HEK293 (cell line): ENCODE measurements at regions not wholly inside any gene's neighbourhood (a gene's known extent, or its start where the extent isn't known, plus 50 kb on each side); places are given as distances from the start of the nearest gene placed in this dataset.

ENCODE experiments used
- CTCF ChIA-PET: fragments of 350-600 bp; formaldehyde crosslinking; extraction: SDS; loops from one replicate; lab custom pipeline; 2021; ENCODE audit warnings: antibody characterized with exemption; lab: Yijun Ruan, JAX
- POLR2A ChIA-PET: fragments of 300-600 bp; formaldehyde crosslinking; extraction: SDS; loops from one replicate; lab custom pipeline; 2020; ENCODE audit warnings: antibody characterized with exemption, inconsistent platforms; lab: Yijun Ruan, JAX
- H3K27ac ChIP-seq: fragments of 200-500 bp; sonication (Bioruptor generic); 2 replicates; pipeline ENCODE4 v1.5.1; 2014; ENCODE audit warnings: low read depth, low read length, control low read depth, inconsistent platforms; ENCODE audit errors: extremely low read depth
- H3K36me3 ChIP-seq, 2 experiments: fragments of 200-500 bp in 1 of 2; sonication (Bioruptor generic) in 1 of 2; 1 replicate in 1 of 2; 2 replicates in 1 of 2; pipeline ENCODE4 v1.5.1; 2014 to 2017; ENCODE audit warnings: inconsistent platforms in 2 of 2, low read length in 2 of 2; ENCODE audit not compliant: control insufficient read depth in 2 of 2, insufficient read depth in 1 of 2
- H3K4me1 ChIP-seq: fragments of 200-500 bp; sonication (Bioruptor generic); 2 replicates; pipeline ENCODE4 v1.5.1; 2014; ENCODE audit warnings: mild to moderate bottlenecking, low read length, inconsistent platforms; ENCODE audit not compliant: control insufficient read depth, insufficient read depth
- H3K4me3 ChIP-seq: 2 replicates; pipeline ENCODE4 v1.5.1; 2011; ENCODE audit warnings: low read depth, mild to moderate bottlenecking, control low read depth, low read length, moderate library complexity
- H3K9me3 ChIP-seq: fragments of 200-500 bp; sonication (Bioruptor generic); 2 replicates; pipeline ENCODE4 v1.5.1; 2014; ENCODE audit warnings: low read depth, low read length, inconsistent platforms; ENCODE audit not compliant: control insufficient read depth, insufficient read depth
- MEIS1 ChIP-seq: sonication (generic); formaldehyde crosslinking; IDR thresholded peaks from 2 replicates; pipeline ENCODE4 v1.8.1; 2022; ENCODE audit warnings: missing genetic modification reagents, mild to moderate bottlenecking, borderline replicate concordance
- RBAK ChIP-seq: fragments of 450-650 bp; formaldehyde crosslinking; IDR thresholded peaks from 2 replicates; pipeline ENCODE4 v1.5.1; 2016; ENCODE audit warnings: missing biosample characterization, missing genetic modification characterization
- ZFP3 ChIP-seq: fragments of 450-650 bp; formaldehyde crosslinking; IDR thresholded peaks from 2 replicates; pipeline ENCODE4 v1.5.1; 2016; ENCODE audit warnings: low read depth, missing biosample characterization, missing genetic modification characterization
- ZNF174 ChIP-seq: fragments of 450-650 bp; formaldehyde crosslinking; IDR thresholded peaks from 2 replicates; pipeline ENCODE4 v1.5.0; 2017; ENCODE audit warnings: missing biosample characterization, mild to moderate bottlenecking, missing genetic modification characterization
- ZNF211 ChIP-seq: fragments of 450-650 bp; formaldehyde crosslinking; IDR thresholded peaks from 2 replicates; pipeline ENCODE4 v1.5.1; 2016; ENCODE audit warnings: low read depth, missing biosample characterization, missing genetic modification characterization
- ZNF223 ChIP-seq: fragments of 450-650 bp; formaldehyde crosslinking; IDR thresholded peaks from 2 replicates; pipeline ENCODE4 v1.5.1; 2016; ENCODE audit warnings: missing biosample characterization, missing genetic modification characterization
- ZNF433 ChIP-seq: fragments of 450-650 bp; formaldehyde crosslinking; IDR thresholded peaks from 2 replicates; pipeline ENCODE4 v1.5.1; 2016; ENCODE audit warnings: missing biosample characterization, missing genetic modification characterization, low read depth
- ZNF501 ChIP-seq: fragments of 450-650 bp; formaldehyde crosslinking; IDR thresholded peaks from 2 replicates; pipeline ENCODE4 v1.5.1; 2016; ENCODE audit warnings: missing biosample characterization, missing genetic modification characterization
- ZNF548 ChIP-seq: fragments of 450-650 bp; formaldehyde crosslinking; IDR thresholded peaks from 2 replicates; pipeline ENCODE4 v1.5.1; 2016; ENCODE audit warnings: missing biosample characterization, missing genetic modification characterization
- ZNF596 ChIP-seq: fragments of 450-650 bp; IDR thresholded peaks from 2 replicates; pipeline ENCODE4 v1.5.0; 2018; ENCODE audit warnings: missing biosample characterization, mild to moderate bottlenecking, missing genetic modification characterization, moderate library complexity
- ZNF629 ChIP-seq: fragments of 450-650 bp; formaldehyde crosslinking; IDR thresholded peaks from 2 replicates; pipeline ENCODE4 v1.5.1; 2017; ENCODE audit warnings: missing biosample characterization, missing genetic modification characterization
- ZNF747 ChIP-seq: fragments of 450-650 bp; formaldehyde crosslinking; IDR thresholded peaks from 2 replicates; pipeline ENCODE4 v1.5.1; 2016; ENCODE audit warnings: missing biosample characterization, missing genetic modification characterization
- ZNF785 ChIP-seq: fragments of 450-650 bp; formaldehyde crosslinking; IDR thresholded peaks from 2 replicates; pipeline ENCODE4 v1.5.1; 2016; ENCODE audit warnings: missing biosample characterization, missing genetic modification characterization
- ZNF843 ChIP-seq: fragments of 450-650 bp; formaldehyde crosslinking; IDR thresholded peaks from 2 replicates; pipeline ENCODE4 v1.5.1; 2016; ENCODE audit warnings: missing biosample characterization, missing genetic modification characterization
- ZSCAN30 ChIP-seq: fragments of 450-650 bp; IDR thresholded peaks from 2 replicates; pipeline ENCODE4 v1.5.1; 2018; ENCODE audit warnings: missing biosample characterization, mild to moderate bottlenecking, missing genetic modification characterization, moderate library complexity
- TF ChIP-seq, protein P1 (sequence below): fragments of 450-650 bp; formaldehyde crosslinking; IDR thresholded peaks from 2 replicates; pipeline ENCODE4 v1.5.1; 2017; ENCODE audit warnings: missing biosample characterization, missing genetic modification characterization
- TF ChIP-seq, protein P2 (sequence below): fragments of 450-650 bp; formaldehyde crosslinking; IDR thresholded peaks from 2 replicates; pipeline ENCODE4 v1.5.1; 2016; ENCODE audit warnings: missing biosample characterization, missing genetic modification characterization, borderline replicate concordance
- TF ChIP-seq, protein P3 (sequence below): fragments of 450-650 bp; formaldehyde crosslinking; IDR thresholded peaks from 2 replicates; pipeline ENCODE4 v1.5.0; 2017; ENCODE audit warnings: missing biosample characterization, missing genetic modification characterization, borderline replicate concordance
- TF ChIP-seq, protein P4 (sequence below): fragments of 450-650 bp; formaldehyde crosslinking; IDR thresholded peaks from 2 replicates; pipeline ENCODE4 v1.5.1; 2016; ENCODE audit warnings: missing biosample characterization, missing genetic modification characterization
- TF ChIP-seq, protein P5 (sequence below): fragments of 450-650 bp; formaldehyde crosslinking; IDR thresholded peaks from 2 replicates; pipeline ENCODE4 v1.5.1; 2016; ENCODE audit warnings: missing biosample characterization, missing genetic modification characterization

DNA sequence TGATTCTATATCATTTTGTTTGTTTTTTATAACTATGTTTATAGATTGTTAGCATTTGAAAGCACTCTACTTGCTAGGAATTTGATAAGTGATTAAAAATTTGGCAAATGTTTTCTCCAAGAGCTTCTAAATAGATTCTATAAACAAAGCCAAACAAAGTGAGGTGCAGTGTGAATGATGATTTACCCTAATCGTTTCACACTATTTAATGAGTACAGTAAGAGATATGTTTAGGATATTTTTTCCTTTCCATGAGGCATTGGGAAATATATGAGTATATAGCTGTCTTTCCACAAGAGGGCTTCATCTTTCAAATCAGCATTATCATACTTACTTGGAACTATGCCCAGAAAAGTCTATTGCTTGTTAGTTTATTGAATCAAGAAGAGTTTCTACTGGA, 277.0 kb upstream of the BRINP3 start:
- POLR2A ChIA-PET, result no interaction called here

More for the DNA sequence above, 277.0 kb upstream of the BRINP3 start:
- Histone ChIP-seq H3K4me3 (no peak overlapping the region), H3K36me3 (no peaks in the 10 kb centered on the region), H3K4me1 (no peaks in the 10 kb centered on the region), H3K9me3 (no peaks in the 10 kb centered on the region), H3K27ac (no peak overlapping the region)
- CTCF ChIA-PET, result no interaction called here
- TF ChIP-seq, protein P1, sequence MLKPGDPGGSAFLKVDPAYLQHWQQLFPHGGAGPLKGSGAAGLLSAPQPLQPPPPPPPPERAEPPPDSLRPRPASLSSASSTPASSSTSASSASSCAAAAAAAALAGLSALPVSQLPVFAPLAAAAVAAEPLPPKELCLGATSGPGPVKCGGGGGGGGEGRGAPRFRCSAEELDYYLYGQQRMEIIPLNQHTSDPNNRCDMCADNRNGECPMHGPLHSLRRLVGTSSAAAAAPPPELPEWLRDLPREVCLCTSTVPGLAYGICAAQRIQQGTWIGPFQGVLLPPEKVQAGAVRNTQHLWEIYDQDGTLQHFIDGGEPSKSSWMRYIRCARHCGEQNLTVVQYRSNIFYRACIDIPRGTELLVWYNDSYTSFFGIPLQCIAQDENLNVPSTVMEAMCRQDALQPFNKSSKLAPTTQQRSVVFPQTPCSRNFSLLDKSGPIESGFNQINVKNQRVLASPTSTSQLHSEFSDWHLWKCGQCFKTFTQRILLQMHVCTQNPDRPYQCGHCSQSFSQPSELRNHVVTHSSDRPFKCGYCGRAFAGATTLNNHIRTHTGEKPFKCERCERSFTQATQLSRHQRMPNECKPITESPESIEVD (tag by site-specific recombination), result no peak
- no peak for TF ChIP-seq ZNF747 (tag by site-specific recombination)
- no peak for TF ChIP-seq ZNF433
- TF ChIP-seq, protein P2, sequence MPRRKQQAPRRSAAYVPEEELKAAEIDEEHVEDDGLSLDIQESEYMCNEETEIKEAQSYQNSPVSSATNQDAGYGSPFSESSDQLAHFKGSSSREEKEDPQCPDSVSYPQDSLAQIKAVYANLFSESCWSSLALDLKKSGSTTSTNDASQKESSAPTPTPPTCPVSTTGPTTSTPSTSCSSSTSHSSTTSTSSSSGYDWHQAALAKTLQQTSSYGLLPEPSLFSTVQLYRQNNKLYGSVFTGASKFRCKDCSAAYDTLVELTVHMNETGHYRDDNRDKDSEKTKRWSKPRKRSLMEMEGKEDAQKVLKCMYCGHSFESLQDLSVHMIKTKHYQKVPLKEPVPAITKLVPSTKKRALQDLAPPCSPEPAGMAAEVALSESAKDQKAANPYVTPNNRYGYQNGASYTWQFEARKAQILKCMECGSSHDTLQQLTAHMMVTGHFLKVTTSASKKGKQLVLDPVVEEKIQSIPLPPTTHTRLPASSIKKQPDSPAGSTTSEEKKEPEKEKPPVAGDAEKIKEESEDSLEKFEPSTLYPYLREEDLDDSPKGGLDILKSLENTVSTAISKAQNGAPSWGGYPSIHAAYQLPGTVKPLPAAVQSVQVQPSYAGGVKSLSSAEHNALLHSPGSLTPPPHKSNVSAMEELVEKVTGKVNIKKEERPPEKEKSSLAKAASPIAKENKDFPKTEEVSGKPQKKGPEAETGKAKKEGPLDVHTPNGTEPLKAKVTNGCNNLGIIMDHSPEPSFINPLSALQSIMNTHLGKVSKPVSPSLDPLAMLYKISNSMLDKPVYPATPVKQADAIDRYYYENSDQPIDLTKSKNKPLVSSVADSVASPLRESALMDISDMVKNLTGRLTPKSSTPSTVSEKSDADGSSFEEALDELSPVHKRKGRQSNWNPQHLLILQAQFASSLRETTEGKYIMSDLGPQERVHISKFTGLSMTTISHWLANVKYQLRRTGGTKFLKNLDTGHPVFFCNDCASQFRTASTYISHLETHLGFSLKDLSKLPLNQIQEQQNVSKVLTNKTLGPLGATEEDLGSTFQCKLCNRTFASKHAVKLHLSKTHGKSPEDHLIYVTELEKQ (tag by site-specific recombination), result no peak
- no peak for TF ChIP-seq ZNF223
- TF ChIP-seq MEIS1 (CRISPR knock-in tag), result no peak
- TF ChIP-seq, protein P3, sequence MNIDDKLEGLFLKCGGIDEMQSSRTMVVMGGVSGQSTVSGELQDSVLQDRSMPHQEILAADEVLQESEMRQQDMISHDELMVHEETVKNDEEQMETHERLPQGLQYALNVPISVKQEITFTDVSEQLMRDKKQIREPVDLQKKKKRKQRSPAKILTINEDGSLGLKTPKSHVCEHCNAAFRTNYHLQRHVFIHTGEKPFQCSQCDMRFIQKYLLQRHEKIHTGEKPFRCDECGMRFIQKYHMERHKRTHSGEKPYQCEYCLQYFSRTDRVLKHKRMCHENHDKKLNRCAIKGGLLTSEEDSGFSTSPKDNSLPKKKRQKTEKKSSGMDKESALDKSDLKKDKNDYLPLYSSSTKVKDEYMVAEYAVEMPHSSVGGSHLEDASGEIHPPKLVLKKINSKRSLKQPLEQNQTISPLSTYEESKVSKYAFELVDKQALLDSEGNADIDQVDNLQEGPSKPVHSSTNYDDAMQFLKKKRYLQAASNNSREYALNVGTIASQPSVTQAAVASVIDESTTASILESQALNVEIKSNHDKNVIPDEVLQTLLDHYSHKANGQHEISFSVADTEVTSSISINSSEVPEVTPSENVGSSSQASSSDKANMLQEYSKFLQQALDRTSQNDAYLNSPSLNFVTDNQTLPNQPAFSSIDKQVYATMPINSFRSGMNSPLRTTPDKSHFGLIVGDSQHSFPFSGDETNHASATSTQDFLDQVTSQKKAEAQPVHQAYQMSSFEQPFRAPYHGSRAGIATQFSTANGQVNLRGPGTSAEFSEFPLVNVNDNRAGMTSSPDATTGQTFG (tag by site-specific recombination), result no peak
- no peak for TF ChIP-seq ZFP3 (tag by site-specific recombination)
- TF ChIP-seq ZNF548 (tag by site-specific recombination), result no peak
- TF ChIP-seq RBAK (tag by site-specific recombination), result no peak
- TF ChIP-seq, protein P4, sequence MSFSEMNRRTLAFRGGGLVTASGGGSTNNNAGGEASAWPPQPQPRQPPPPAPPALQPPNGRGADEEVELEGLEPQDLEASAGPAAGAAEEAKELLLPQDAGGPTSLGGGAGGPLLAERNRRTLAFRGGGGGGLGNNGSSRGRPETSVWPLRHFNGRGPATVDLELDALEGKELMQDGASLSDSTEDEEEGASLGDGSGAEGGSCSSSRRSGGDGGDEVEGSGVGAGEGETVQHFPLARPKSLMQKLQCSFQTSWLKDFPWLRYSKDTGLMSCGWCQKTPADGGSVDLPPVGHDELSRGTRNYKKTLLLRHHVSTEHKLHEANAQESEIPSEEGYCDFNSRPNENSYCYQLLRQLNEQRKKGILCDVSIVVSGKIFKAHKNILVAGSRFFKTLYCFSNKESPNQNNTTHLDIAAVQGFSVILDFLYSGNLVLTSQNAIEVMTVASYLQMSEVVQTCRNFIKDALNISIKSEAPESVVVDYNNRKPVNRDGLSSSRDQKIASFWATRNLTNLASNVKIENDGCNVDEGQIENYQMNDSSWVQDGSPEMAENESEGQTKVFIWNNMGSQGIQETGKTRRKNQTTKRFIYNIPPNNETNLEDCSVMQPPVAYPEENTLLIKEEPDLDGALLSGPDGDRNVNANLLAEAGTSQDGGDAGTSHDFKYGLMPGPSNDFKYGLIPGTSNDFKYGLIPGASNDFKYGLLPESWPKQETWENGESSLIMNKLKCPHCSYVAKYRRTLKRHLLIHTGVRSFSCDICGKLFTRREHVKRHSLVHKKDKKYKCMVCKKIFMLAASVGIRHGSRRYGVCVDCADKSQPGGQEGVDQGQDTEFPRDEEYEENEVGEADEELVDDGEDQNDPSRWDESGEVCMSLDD, result no peak
- TF ChIP-seq, protein P5, sequence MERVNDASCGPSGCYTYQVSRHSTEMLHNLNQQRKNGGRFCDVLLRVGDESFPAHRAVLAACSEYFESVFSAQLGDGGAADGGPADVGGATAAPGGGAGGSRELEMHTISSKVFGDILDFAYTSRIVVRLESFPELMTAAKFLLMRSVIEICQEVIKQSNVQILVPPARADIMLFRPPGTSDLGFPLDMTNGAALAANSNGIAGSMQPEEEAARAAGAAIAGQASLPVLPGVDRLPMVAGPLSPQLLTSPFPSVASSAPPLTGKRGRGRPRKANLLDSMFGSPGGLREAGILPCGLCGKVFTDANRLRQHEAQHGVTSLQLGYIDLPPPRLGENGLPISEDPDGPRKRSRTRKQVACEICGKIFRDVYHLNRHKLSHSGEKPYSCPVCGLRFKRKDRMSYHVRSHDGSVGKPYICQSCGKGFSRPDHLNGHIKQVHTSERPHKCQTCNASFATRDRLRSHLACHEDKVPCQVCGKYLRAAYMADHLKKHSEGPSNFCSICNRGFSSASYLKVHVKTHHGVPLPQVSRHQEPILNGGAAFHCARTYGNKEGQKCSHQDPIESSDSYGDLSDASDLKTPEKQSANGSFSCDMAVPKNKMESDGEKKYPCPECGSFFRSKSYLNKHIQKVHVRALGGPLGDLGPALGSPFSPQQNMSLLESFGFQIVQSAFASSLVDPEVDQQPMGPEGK (tag by site-specific recombination), result no peak
- TF ChIP-seq ZNF596 (tag by site-specific recombination), result no peak
- no peak for TF ChIP-seq ZSCAN30 (tag by site-specific recombination)
- TF ChIP-seq ZNF174 (tag by site-specific recombination), result no peak
- TF ChIP-seq ZNF843 (tag by site-specific recombination), result no peak
- no peak for TF ChIP-seq ZNF785 (tag by site-specific recombination)
- no peak for TF ChIP-seq ZNF211 (tag by site-specific recombination)
- no peak for TF ChIP-seq ZNF501 (tag by site-specific recombination)
- TF ChIP-seq ZNF629 (tag by site-specific recombination), result no peak
